ENCODE measurements at regions not wholly inside any gene's neighbourhood (a gene's known extent, or its start where the extent isn't known, plus 50 kb on each side); places are given as distances from the start of the nearest gene placed in this dataset.

- Mint-ChIP-seq H3K4me3 (no peak overlapping the region), H3K36me3 (ENCODE audit: low read depth) (no peaks in the 10 kb centered on the region), H3K27ac (no peak overlapping the region), H3K4me1 (ENCODE audit: low read depth) (peaks cover 21% of the 10 kb centered on the region), H3K27me3 (no peaks in the 10 kb centered on the region), H3K9me3 (peaks cover 10% of the 10 kb centered on the region)
Measured at GRCh38 chr3:23036728-23037127, 166.4 kb upstream of the UBE2E2 start.

- Mint-ChIP-seq H3K4me3 (no peak overlapping the region), H3K9me3 (peaks cover 6% of the 10 kb centered on the region), H3K36me3 (ENCODE audit: low read depth) (no peaks in the 10 kb centered on the region), H3K4me1 (ENCODE audit: low read depth) (peaks cover 21% of the 10 kb centered on the region), H3K27me3 (no peaks in the 10 kb centered on the region), H3K27ac (no peak overlapping the region)
Measured at GRCh38 chr3:23038471-23038870, 164.7 kb upstream of the UBE2E2 start.

- Mint-ChIP-seq H3K27me3 (no peaks in the 10 kb centered on the region), H3K4me3 (no peak overlapping the region), H3K4me1 (ENCODE audit: low read depth) (peaks cover under 1% of the 10 kb centered on the region), H3K36me3 (ENCODE audit: low read depth) (peaks cover under 1% of the 10 kb centered on the region), H3K27ac (no peak overlapping the region), H3K9me3 (peaks cover 15% of the 10 kb centered on the region)
Measured at GRCh38 chr3:23041918-23042696, 161.0 kb upstream of the UBE2E2 start.

GRCh38 chr3:23044463-23044862 lies 158.7 kb upstream of the UBE2E2 start:
- peaks cover 3% of the 10 kb centered on the region for H3K36me3 Mint-ChIP-seq (ENCODE audit: low read depth)
- no peaks in the 10 kb centered on the region for H3K4me1 Mint-ChIP-seq (ENCODE audit: low read depth)
- H3K27me3 Mint-ChIP-seq: no peaks in the 10 kb centered on the region
- H3K9me3 Mint-ChIP-seq: peaks cover 19% of the 10 kb centered on the region
- no peak overlapping the region for H3K27ac Mint-ChIP-seq
- H3K4me3 Mint-ChIP-seq: no peak overlapping the region

GRCh38 chr3:23046536-23046935 lies 156.6 kb upstream of the UBE2E2 start:
- H3K27ac Mint-ChIP-seq: no peak overlapping the region
- H3K4me3 Mint-ChIP-seq: no peak overlapping the region
- peaks cover 3% of the 10 kb centered on the region for H3K36me3 Mint-ChIP-seq (ENCODE audit: low read depth)
- peaks cover 2% of the 10 kb centered on the region for H3K4me1 Mint-ChIP-seq (ENCODE audit: low read depth)
- no peaks in the 10 kb centered on the region for H3K27me3 Mint-ChIP-seq
- H3K9me3 Mint-ChIP-seq: peaks cover 19% of the 10 kb centered on the region

GRCh38 chr3:23051240-23052140 lies 151.6 kb upstream of the UBE2E2 start:
- peaks cover 8% of the 10 kb centered on the region for H3K9me3 Mint-ChIP-seq
- no peak overlapping the region for H3K4me3 Mint-ChIP-seq
- peak overlapping the region; percentile 77 for H3K27ac Mint-ChIP-seq
- H3K36me3 Mint-ChIP-seq (ENCODE audit: low read depth): peaks cover 3% of the 10 kb centered on the region
- H3K4me1 Mint-ChIP-seq (ENCODE audit: low read depth): peaks cover 19% of the 10 kb centered on the region
- no peaks in the 10 kb centered on the region for H3K27me3 Mint-ChIP-seq

- Mint-ChIP-seq H3K27ac (peak overlapping the region; percentile 77), H3K4me3 (no peak overlapping the region), H3K4me1 (ENCODE audit: low read depth) (peaks cover 25% of the 10 kb centered on the region), H3K27me3 (no peaks in the 10 kb centered on the region), H3K9me3 (peaks cover 3% of the 10 kb centered on the region), H3K36me3 (ENCODE audit: low read depth) (peaks cover 2% of the 10 kb centered on the region)
Measured at GRCh38 chr3:23052208-23052607, 150.9 kb upstream of the UBE2E2 start.

GRCh38 chr3:23052620-23053019 lies 150.5 kb upstream of the UBE2E2 start:
- H3K27me3 Mint-ChIP-seq: no peaks in the 10 kb centered on the region
- H3K4me1 Mint-ChIP-seq (ENCODE audit: low read depth): peaks cover 25% of the 10 kb centered on the region
- H3K36me3 Mint-ChIP-seq (ENCODE audit: low read depth): no peaks in the 10 kb centered on the region
- H3K9me3 Mint-ChIP-seq: no peaks in the 10 kb centered on the region
- H3K4me3 Mint-ChIP-seq: no peak overlapping the region
- H3K27ac Mint-ChIP-seq: no peak overlapping the region

GRCh38 chr3:23055733-23056376 lies 147.3 kb upstream of the UBE2E2 start:
- H3K4me1 Mint-ChIP-seq (ENCODE audit: low read depth): peaks cover 25% of the 10 kb centered on the region
- no peak overlapping the region for H3K27ac Mint-ChIP-seq
- H3K4me3 Mint-ChIP-seq: no peak overlapping the region
- H3K36me3 Mint-ChIP-seq (ENCODE audit: low read depth): no peaks in the 10 kb centered on the region
- peaks cover 17% of the 10 kb centered on the region for H3K9me3 Mint-ChIP-seq
- H3K27me3 Mint-ChIP-seq: no peaks in the 10 kb centered on the region

- peaks cover 3% of the 10 kb centered on the region for H3K4me1 Mint-ChIP-seq (ENCODE audit: low read depth)
- H3K9me3 Mint-ChIP-seq: peaks cover 21% of the 10 kb centered on the region
- no peak overlapping the region for H3K4me3 Mint-ChIP-seq
- no peaks in the 10 kb centered on the region for H3K36me3 Mint-ChIP-seq (ENCODE audit: low read depth)
- H3K27ac Mint-ChIP-seq: no peak overlapping the region
- H3K27me3 Mint-ChIP-seq: no peaks in the 10 kb centered on the region
Measured at GRCh38 chr3:23062582-23062981, 140.5 kb upstream of the UBE2E2 start.

- Mint-ChIP-seq H3K4me1 (ENCODE audit: low read depth) (peaks cover 5% of the 10 kb centered on the region), H3K36me3 (ENCODE audit: low read depth) (no peaks in the 10 kb centered on the region), H3K27ac (no peak overlapping the region), H3K9me3 (peaks cover 21% of the 10 kb centered on the region), H3K27me3 (no peaks in the 10 kb centered on the region), H3K4me3 (no peak overlapping the region)
Measured at GRCh38 chr3:23062982-23063381, 140.1 kb upstream of the UBE2E2 start.

GRCh38 chr3:23067116-23067515 lies 136.0 kb upstream of the UBE2E2 start:
- no peaks in the 10 kb centered on the region for H3K36me3 Mint-ChIP-seq (ENCODE audit: low read depth)
- H3K4me1 Mint-ChIP-seq (ENCODE audit: low read depth): peaks cover 16% of the 10 kb centered on the region
- H3K27ac Mint-ChIP-seq: no peak overlapping the region
- H3K4me3 Mint-ChIP-seq: no peak overlapping the region
- no peaks in the 10 kb centered on the region for H3K27me3 Mint-ChIP-seq
- H3K9me3 Mint-ChIP-seq: no peaks in the 10 kb centered on the region

- Mint-ChIP-seq H3K4me1 (ENCODE audit: low read depth) (peaks cover 16% of the 10 kb centered on the region), H3K27me3 (no peaks in the 10 kb centered on the region), H3K4me3 (no peak overlapping the region), H3K27ac (no peak overlapping the region), H3K9me3 (no peaks in the 10 kb centered on the region), H3K36me3 (ENCODE audit: low read depth) (no peaks in the 10 kb centered on the region)
Measured at GRCh38 chr3:23068016-23068728, 135.0 kb upstream of the UBE2E2 start.

GRCh38 chr3:23071296-23071695 lies 131.8 kb upstream of the UBE2E2 start:
- no peaks in the 10 kb centered on the region for H3K36me3 Mint-ChIP-seq (ENCODE audit: low read depth)
- peak overlapping the region; percentile 18 for H3K27ac Mint-ChIP-seq
- H3K4me1 Mint-ChIP-seq (ENCODE audit: low read depth): peaks cover 13% of the 10 kb centered on the region
- no peak overlapping the region for H3K4me3 Mint-ChIP-seq
- no peaks in the 10 kb centered on the region for H3K27me3 Mint-ChIP-seq
- H3K9me3 Mint-ChIP-seq: no peaks in the 10 kb centered on the region
